AG04450 (cell line): ENCODE measurements at regions not wholly inside any gene's neighbourhood (a gene's known extent, or its start where the extent isn't known, plus 50 kb on each side); places are given as distances from the start of the nearest gene placed in this dataset.

Source experiments
- CTCF ChIA-PET: fragments of 300-600, 350-600 bp; formaldehyde crosslinking; extraction: SDS; loops from one replicate; lab custom pipeline; 2022; ENCODE audit warnings: antibody characterized with exemption, inconsistent platforms; lab: Charles Lee
- POLR2A ChIA-PET: fragments of 350-600 bp; formaldehyde crosslinking; extraction: SDS; loops from one replicate; lab custom pipeline; 2021; ENCODE audit warnings: antibody characterized with exemption, inconsistent platforms; lab: Yijun Ruan, JAX
- DNase-seq: peaks from one replicate; pipeline ENCODE4 v3.0.0-alpha.2; 2011; ENCODE audit warnings: low read depth, low spot score
- H3K27ac ChIP-seq: one replicate; pipeline ENCODE4 v1.5.1; 2012; ENCODE audit warnings: low read depth, low read length, control low read depth
- H3K27me3 ChIP-seq: one replicate; pipeline ENCODE4 v1.6.0; 2012; ENCODE audit warnings: low read length; ENCODE audit not compliant: control insufficient read depth, insufficient read depth
- H3K4me3 ChIP-seq: 2 replicates; pipeline ENCODE4 v1.5.1; 2011; ENCODE audit warnings: mild to moderate bottlenecking, low read depth, low read length, control low read depth
- H3K9me3 ChIP-seq: 2 replicates; pipeline ENCODE4 v1.5.1; 2012; ENCODE audit warnings: low read length; ENCODE audit not compliant: control insufficient read depth, insufficient read depth
- CTCF ChIP-seq: IDR thresholded peaks from 2 replicates; pipeline ENCODE4 v1.5.1; 2011; ENCODE audit warnings: low read depth, low read length, control low read depth, inconsistent platforms

GRCh38 chr2:45323344-45323743 is 287.7 kb downstream of the SRBD1 start:
- POLR2A ChIA-PET = no interaction called here
- Histone ChIP-seq H3K27ac (no peak overlapping the region), H3K27me3 (peaks cover 21% of the 10 kb centered on the region), H3K9me3 (peaks cover 3% of the 10 kb centered on the region), H3K4me3 (no peak overlapping the region)
- DNase-seq = no peak
- no peak for TF ChIP-seq CTCF
- CTCF ChIA-PET = no interaction called here

GRCh38 chr2:45320956-45321355 is 290.1 kb downstream of the SRBD1 start:
- Histone ChIP-seq H3K27ac (no peak overlapping the region), H3K9me3 (peaks cover 3% of the 10 kb centered on the region), H3K4me3 (no peak overlapping the region), H3K27me3 (peaks cover 14% of the 10 kb centered on the region)
- DNase-seq = no peak
- TF ChIP-seq CTCF = no peak
- ChIA-PET CTCF (no interaction called here), POLR2A (no interaction called here)

GRCh38 chr2:45319683-45320455 is 291.2 kb downstream of the SRBD1 start:
- ChIA-PET CTCF (interaction anchor here (0.7 kb wide), 1 partner anchor 251 kb away, joined by 5 read pairs; no protein-coding TSS in a partner anchor), POLR2A (no interaction called here)
- no peak for TF ChIP-seq CTCF
- H3K4me3 ChIP-seq = no peak overlapping the region
- H3K9me3 ChIP-seq = peaks cover 3% of the 10 kb centered on the region
- DNase-seq = no peak
- H3K27me3 ChIP-seq = peaks cover 14% of the 10 kb centered on the region
- no peak overlapping the region for H3K27ac ChIP-seq

GRCh38 chr2:45318686-45319085 is 292.4 kb downstream of the SRBD1 start:
- Histone ChIP-seq H3K9me3 (peaks cover 3% of the 10 kb centered on the region), H3K27ac (no peak overlapping the region), H3K27me3 (peaks cover 8% of the 10 kb centered on the region), H3K4me3 (no peak overlapping the region)
- ChIA-PET CTCF (interaction anchor here (0.7 kb wide), 1 partner anchor 308 kb away, joined by 4 read pairs; no protein-coding TSS in a partner anchor), POLR2A (no interaction called here)
- TF ChIP-seq CTCF = no peak
- DNase-seq = no peak

GRCh38 chr2:45316576-45317338 is 294.3 kb downstream of the SRBD1 start:
- no peak overlapping the region for H3K27ac ChIP-seq
- ChIA-PET CTCF (no interaction called here), POLR2A (no interaction called here)
- no peak overlapping the region for H3K4me3 ChIP-seq
- no peak for DNase-seq
- peaks cover 4% of the 10 kb centered on the region for H3K27me3 ChIP-seq
- TF ChIP-seq CTCF = no peak
- no peaks in the 10 kb centered on the region for H3K9me3 ChIP-seq
